DMS 273 treated with DMSO at 0.1 percent for 48 hours (cell line): ENCODE measurements at regions not wholly inside any gene's neighbourhood (a gene's known extent, or its start where the extent isn't known, plus 50 kb on each side); places are given as distances from the start of the nearest gene placed in this dataset.
"Not testable (repeated sequence)": the region's sequence is repeated elsewhere in the genome, so short reads cannot be mapped to it uniquely, and the experiment has no call there.

Source experiments
- DNase-seq: peaks from one replicate; lab custom pipeline; 2025; lab: John Stamatoyannopoulos, UW

DNA sequence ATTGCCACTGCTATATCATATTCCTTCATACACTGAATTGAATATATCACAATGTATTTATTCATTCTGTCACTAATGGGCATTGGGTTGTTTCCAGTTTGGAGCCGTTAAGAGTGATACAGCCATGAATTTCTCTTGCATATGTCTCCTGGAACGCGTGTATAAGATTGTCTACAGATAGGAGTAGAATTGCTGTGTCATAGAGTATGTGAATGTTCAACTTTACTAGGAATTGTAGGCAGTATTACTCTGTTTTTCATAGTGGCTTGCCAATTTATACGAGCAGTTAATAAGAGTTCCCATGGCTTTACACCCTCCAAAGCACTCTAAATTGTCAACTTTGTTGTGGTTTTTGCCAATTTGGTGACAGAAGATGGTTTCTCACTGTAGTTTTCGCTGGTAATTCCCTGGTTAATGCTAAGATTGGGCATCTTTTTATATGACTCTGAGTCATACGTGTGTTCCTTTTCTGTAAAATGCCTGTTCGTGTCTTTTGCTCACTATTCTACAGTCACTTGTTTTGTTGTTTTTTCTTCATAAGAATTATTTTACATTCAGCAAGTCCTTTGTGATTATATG lies 136.1 kb upstream of the LIPC start:
- DNase-seq = no peak

DNA sequence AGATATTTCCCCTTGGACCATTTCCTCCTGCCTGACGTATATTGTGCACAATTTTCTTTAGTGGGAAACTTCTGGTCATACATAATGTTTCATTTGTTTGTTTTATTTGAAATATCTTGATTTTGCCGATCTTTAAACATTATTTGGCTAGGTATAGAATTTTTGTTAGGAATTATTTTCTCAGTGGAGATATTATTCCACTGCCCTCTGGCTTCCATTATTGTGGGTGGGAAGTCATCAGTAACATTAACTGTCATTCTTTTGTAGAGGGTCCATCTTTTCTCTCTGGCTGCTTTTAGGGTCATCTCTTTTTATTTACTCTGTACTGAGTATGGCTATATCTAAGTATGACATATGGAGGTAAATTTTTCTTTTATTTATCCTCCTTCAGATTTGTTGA lies 135.5 kb upstream of the LIPC start:
- DNase-seq = no peak

DNA sequence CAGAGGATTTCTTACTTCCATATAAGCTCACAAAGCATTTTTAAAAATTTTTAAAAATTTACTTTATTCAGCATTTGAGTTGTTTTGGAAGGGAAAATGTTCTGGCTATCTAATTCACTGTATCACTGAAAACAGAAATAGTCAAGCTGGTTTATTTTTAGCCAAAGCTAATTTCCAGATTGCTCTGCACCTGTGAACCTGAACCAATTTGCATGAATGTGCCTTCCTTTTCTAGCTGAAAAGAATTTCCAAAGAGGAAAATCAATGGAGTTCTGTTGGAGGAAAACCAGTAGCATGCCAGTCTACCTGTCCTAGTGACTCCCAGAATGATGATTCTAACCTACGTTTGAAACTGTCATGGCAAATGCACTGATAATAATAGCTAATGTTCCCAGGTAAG lies 134.2 kb upstream of the LIPC start:
- no peak for DNase-seq

DNA sequence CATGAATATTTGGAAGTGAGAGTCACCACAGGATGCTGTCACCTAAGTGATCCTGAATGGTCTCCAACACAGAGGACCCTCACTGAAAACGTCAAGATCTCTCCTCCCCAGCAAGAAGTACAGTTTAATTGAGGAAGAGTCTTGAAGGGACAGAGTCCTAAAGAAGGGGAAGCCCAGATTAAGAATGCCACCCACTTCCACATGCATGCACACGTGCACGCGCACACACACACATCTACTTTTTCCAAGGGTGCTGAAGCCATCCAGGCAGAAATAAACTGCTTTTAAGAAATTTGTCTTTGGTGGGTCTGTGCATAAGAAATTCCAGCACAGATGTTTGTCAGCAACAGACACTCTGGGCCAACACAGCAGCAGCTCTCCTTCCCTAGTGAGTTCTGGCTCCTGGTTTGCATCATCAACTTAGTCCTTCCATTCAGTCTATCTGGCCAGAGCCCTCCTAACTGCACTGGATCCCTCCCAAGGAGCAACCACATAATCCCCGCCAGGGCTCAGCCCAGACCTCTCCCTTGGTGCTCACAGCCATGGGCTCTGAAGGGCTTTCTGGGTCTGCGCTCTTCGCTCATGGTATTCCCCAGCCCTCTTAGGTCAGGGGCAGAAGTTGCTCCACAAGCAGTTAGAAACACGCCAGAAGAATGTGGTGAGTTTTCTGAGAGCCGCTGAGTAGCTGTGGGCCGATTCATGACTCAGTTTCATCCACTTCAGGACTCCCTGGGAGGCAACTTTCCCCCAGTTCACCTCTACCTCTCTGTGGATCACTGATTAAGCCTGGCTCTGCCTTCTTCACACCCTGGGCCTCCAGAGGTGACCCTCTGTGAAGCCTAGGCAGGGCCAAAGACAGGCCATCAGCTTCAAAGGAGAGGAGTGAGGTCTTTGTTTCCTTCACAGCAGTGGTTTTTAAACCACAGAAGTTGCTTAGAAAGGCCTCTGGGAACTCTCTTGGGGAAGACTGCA lies 132.6 kb upstream of the LIPC start:
- no peak for DNase-seq

DNA sequence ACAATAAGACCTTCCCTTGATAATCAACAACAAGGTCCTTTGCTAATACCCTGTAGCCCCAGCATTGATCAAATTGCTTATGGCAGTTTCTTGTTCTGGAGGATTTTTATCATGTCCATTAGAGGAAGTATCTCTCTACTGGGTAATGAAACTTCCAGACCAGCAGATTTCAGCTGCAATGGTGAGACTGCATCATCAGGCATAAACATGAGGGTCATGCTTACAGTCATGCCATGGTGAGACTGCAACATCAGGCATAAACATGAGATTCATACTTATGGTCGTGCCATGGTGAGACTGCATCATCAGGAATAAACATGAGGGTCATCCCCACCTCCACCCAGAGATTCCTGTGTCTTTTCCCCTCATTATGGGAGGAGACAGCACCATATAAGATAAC lies 129.0 kb upstream of the LIPC start:
- no peak for DNase-seq

DNA sequence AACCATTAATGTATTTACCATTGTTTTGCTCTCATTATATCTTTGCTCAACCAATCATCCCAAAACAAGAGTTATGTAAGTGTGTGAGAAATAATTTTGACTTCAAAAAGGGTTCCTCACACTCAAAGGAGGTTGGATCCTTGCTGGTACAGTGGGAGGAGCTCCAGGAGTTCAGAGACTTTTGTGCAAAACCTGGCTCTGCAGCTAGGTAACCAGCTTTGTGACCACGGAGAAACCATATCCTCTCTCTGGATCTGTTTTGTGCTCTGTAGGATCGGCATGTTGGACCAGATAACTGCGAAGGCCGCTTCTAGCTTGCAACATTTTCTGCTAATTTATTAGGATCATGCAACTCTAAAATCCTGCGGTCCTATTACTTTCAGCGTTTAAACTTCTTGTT lies 128.6 kb upstream of the LIPC start:
- no peak for DNase-seq

DNA sequence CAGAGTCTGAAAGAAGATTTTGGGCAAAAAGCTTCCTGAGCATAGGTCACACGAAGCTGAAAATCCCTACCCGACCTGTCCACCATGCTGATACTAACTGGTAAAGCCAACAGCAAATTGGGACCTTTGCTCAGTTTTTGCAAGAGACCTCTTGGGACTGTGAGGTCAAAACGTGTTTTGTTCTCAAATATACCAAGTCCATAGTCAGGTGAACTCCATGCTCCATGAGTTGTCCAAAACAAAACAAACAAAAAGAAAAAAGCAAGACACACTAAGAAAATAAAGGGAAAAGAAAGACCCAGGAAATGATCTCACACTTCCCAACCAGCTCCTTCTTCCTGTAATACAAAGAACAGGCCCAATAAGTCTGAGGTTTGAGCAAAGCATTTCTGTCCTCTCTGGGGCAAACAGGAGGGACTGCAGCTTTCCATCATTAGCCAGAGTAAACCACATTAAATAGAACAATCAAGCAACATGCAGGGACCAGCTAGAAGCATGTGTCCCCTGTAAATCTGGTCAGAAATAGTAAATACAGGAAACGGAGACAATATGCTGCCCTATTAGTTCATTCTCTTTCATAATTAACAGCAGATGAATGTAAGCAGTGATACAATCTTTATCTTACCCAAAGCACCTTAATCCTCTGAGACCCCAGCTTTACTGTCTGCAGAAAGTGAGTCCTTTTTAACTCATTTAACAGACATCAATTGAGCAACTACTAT lies 125.0 kb upstream of the LIPC start:
- no peak for DNase-seq

DNA sequence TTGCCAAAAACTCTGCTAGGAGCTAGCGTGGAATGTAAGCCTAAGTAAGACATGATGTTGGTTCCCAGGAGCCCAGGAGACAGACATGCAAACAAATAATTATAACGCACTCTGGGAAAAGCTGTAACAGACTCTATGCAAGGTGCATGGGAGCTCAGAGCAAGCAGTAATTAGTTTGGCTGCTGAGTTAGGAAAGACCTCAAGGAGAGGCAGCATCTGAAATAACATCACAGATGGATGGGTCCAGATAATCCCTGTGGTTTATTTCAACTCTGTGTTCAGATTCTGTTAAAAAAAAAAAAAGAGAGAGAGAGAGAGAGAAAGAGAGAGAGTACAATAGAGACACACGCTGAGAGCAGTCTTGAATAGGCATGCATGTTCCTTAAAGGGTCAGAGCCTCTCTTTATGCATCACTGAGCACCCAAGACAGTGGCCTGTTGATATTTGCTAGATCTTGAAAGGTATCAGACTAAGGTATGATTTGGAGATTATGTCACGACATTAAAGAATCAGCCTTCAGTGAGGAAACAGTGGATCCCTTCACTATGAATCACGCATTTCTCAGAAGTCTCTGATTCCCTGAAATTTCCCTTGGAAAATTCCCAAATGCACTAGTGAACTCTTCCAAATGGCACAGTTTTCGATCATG lies 124.4 kb upstream of the LIPC start:
- DNase-seq = no peak

DNA sequence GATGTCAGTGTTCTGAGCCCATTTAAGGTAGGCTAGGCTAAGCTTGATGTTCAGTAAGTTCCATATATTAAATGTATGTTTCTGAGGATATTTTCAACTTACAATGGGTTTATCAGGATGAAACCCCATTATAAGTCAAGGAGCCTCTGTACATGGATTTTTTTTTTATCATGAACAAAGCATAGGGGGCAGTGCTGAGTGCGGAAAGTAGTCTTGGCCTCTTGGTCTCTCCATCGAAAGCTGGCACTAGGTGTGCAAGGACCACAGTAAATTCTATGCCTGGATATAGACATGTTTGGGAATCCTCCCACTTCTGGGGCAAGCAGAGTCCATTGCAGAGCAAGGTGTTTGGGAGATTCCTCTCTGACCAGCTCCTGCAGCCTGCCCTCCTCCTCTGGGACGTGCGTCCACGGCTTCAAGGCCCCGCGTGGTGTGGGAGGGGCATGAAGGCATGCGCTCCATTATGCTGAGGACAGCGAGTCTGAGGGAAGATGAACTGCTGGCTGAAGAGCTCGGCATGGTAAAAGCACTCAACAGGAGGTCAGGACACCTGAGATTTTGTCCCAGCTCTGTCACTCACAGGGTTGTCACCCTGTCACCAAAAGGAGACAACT lies 122.9 kb upstream of the LIPC start:
- no peak for DNase-seq

DNA sequence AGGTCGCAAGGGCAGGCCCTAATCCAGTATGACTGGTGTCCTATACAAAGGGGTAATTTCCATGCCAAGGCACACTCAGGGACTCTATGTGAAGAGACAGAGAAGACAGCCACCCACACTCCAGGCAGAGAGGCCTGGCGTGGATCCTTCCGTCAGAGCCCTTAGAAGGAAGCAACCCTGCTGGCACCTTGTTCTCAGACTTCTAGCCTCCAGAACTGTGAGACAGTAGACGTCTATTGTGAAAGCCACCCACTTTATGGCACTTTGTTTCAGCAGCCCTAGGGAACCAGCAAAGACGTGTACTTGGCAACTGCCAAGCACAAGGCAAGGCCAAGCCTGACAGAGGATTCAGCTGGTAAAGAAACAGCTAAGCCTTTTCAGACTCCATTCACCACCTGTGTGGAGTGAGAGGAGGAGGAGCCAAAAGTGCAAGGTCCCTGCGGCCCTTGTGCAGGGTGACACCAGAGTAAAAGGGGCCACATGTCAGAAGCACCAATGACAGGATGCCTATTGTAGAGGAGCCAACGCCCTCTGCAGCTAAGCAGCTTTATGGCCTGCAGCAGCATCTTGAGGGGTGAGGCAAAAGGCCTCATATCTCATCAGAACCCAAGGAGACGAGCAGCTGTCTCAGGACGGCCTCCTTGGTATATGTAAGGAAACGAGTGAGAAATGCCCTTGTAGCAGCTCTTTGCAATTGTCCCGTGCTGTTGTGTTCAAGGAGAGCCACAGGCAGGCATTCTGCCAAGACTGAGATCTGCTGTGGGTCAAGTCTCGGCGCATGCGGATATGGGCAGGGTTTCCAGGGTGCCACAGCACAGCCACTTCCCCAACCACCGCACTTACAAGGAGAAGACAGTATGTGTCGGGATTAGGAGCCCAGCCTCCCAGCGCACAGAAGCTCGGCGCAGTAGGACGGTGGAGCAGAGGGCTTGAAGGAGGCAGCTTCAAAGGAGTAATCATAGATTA lies 121.5 kb upstream of the LIPC start:
- no peak for DNase-seq

DNA sequence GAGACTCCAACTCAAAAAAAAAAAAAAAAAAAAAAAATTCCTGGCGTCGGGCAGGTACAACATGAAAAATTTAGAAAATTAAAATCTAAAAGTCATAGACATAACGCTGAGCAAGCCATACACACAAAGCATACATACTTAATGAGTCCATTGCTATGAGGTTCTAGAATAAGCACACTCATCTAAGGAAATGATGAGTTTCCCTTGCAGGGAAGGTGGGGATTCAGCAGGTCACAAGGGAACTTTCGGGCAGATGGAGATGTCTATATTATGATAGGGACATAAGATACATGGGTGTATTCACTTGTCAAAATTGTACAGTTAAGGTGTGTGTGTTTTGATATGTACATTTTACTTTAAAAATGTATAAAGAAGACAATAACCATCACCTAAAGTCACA lies 120.2 kb upstream of the LIPC start:
- no peak for DNase-seq

DNA sequence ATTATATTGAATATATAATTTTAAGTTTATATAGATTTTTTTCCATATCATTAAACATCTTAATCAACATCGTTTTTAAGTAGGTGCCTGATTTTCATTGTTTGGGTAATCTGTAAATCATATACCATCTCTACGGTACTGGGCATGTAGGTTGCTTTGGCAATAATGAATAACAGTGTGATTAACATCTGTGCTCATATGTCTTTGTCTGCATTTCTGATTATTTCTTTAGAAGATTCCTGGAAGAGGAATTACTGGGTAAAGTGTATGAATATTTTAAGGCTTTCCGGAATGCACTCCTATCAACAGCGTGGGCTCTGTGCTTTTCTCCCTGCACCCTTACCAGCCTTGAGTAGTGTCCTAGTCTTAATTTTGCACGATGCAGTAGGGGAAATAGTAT lies 119.8 kb upstream of the LIPC start:
- DNase-seq = no peak

DNA sequence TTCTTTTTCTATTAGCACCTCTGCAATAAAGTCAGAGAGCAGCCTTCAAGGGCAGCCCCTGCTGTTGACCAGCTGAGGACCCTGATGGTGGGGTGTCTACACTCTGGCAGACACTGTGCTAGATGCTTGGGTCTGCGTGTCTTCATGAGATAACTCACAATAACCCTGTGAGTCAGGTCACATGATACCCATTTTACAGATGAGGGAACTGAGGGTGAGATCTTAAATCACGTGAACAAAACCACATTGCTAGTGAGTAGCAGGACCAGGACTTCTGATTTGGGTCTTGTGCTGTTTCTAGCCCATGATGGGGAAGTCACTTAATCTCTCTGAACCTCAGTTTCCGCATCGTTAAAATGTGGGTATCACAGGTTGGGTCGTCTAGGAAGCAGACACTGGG lies 118.5 kb upstream of the LIPC start:
- no peak for DNase-seq

DNA sequence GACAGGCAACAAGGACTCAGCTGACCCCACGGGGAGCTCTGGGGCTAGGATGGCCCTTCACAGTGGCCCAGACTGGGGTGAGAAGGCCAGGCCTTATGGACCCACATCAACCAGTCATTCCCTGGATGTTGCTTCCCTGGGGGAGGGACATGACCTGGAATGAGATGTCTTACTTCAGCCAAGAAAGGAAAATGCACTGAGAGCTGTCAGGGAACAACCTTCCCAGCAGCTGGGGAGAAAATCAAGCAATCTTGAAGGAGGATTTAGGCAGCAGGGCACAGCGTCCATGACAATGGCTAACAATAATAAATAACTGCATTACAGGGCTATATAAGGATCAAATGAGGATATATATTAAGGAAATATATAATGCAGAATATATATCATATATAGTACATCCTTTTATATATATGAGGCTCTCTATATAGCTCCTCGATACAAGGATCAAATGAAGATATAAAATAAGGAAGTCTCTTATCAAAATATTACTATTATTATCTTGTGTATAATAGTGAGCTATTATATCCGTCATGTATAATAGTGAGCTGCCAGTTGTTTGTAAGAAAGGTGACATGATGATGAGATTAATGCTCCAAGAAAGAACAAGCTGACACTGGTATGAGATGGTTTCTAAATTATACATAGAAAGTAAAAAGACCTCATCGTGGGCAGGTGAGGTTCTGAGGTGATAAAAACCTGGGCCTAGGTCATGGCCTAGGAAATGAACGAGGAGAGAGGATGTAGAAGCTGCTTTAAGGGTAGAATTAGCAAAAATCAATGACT lies 117.8 kb upstream of the LIPC start:
- no peak for DNase-seq

DNA sequence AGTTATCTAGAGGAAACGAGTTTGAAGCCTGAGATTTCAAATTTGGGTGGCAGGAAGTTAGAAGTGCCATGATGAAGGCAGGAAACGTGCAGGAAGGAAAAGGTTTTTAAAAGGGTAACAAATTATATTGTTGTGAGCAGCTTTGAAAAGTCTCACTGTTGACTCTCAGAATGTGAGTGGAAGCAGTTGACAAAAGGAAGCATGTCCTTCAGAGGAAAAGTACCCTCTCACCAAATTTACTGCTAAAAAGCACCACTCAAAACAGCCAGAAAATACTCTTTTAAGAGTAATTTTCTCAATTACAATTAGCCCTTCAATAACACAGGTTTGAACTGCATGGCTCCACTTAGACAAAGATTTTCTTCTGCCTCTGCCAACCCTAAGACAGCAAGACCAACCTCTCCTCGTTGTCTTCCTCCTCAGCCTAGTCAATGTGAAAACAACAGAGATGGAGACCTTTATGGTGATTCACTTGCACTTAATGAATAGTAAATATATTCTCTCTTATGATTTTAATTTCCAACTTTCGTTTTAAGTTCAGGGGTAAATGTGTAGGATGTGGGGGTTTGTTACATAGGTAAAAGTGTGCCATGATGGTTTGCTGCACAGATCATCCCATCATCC lies 117.1 kb upstream of the LIPC start:
- no peak for DNase-seq

DNA sequence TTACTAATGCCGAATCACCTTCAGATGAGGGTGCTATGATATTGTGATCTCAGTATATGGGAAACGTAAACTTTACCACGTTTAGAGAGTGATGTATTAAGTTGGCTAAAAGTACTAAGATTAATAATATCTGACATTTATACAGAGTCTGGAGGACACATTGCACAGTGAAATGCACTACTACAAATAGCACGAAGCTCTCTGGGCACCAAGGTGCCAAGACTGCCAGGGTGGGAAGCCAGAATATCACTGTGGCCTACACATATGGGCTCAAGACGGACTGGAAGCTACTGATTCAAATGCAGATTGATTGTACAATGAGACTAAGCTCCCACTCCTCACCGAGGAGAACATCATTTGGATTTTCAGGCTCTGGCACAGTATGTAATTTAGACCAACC lies 113.3 kb upstream of the LIPC start:
- DNase-seq = no peak

DNA sequence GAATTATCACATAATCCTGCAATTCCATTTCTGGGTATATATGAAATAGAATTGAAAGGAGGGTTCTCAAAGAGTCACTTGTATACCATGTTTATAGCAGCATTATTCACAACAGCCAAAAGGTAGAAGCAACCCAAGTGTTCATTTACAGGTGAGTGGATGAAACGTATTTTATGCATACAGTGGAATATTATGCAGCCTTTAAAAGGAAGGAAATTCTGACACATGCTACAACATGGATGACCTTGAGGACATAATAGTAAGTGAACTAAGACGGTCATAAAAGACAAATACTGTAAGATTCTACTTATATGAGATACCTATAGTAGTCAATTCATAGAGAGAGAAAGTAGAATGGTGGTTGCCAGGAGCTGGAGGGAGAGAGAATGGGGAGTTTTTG lies 110.8 kb upstream of the LIPC start:
- DNase-seq = no peak

DNA sequence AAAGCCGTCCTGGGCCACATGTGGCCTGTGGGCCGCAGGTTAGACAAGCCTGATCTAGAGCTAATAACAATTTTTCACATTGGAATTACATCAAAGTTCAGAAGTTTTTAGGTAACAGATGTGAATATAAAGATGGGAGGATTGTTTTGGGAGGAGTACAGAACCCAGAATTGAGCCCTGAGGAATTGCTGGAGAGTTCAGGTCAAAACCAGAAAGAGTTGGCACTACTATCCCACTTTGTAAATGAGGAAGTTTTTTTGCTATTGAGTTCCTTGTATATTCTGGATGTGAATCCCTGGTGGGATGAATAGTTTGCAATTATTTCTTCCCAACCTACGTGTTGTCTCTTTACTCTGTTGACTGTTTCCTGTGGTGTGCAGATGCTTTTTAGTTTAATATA lies 109.5 kb upstream of the LIPC start:
- no peak for DNase-seq

DNA sequence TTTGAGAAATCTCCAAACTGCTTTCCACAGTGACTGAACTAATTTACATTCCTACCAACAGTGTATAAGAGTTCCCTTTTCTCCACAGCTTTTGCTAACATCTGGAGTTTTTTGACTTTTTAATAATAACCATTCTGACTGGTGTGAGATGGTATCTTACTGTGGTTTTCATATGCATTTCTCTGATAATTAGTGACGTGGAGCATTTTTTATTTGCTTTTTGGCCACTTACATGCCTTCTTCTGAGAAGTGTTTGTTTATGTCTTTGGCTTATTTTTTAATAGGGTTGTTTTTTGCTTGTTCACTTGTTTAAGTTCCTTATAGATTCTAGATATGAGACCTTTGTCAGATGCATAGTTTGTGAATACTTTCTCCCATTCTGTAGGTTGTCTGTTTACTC lies 108.5 kb upstream of the LIPC start:
- not testable (repeated sequence) for DNase-seq

DNA sequence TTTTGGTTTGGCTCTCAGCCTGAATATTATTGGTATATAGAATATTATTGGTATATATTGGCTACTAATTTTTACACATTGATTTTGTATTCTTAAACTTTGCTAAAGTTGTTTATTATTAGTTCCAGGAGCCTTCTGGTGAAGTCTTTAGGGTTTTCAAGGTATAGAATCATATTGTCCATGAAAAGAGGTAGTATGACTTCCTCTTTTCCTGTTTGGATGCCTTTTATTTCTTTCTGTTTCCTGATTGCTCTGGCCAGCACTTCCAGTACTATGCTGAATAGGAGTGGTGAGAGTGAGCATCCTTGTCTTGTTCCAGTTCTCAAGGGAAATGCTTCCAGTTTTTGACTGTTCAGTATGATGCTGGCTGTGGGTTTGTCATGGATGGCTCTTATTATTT lies 107.3 kb upstream of the LIPC start:
- DNase-seq = no peak
